Stimulated activated CD8-positive, alpha-beta memory T cell treated with anti-CD3 and anti-CD28 coated beads, Interleukin-12 subunit alpha, Interleukin-12 subunit beta, amount 100 ng/mL, for 1 hour (primary cell): ENCODE measurements at regions not wholly inside any gene's neighbourhood (a gene's known extent, or its start where the extent isn't known, plus 50 kb on each side); places are given as distances from the start of the nearest gene placed in this dataset.
"Not testable (repeated sequence)": the region's sequence is repeated elsewhere in the genome, so short reads cannot be mapped to it uniquely, and the experiment has no call there.

Source experiments
- DNase-seq: peaks from one replicate; pipeline ENCODE4 v3.0.0-alpha.2; 2020; ENCODE audit warnings: low read depth

GRCh38 chr1:185467122-185467521 lies 150.1 kb upstream of the IVNS1ABP start:
- no peak for DNase-seq

GRCh38 chr1:185464777-185465176 lies 147.7 kb upstream of the IVNS1ABP start:
- no peak for DNase-seq

GRCh38 chr1:185463433-185463832 lies 146.4 kb upstream of the IVNS1ABP start:
- no peak for DNase-seq

GRCh38 chr1:185463011-185463410 lies 146.0 kb upstream of the IVNS1ABP start:
- no peak for DNase-seq

- DNase-seq = not testable (repeated sequence)
These were observed 143.7 kb upstream of the IVNS1ABP start for GRCh38 chr1:185460723-185461122.

- DNase-seq = no peak
These were observed 142.1 kb upstream of the IVNS1ABP start for GRCh38 chr1:185459141-185459540.

- no peak for DNase-seq
These were observed 141.6 kb upstream of the IVNS1ABP start for GRCh38 chr1:185458670-185459069.

- no peak for DNase-seq
These were observed 136.6 kb upstream of the IVNS1ABP start for GRCh38 chr1:185453496-185454192.

- DNase-seq = no peak
These were observed 133.9 kb upstream of the IVNS1ABP start for GRCh38 chr1:185450917-185451316.

GRCh38 chr1:185450060-185450788 lies 133.2 kb upstream of the IVNS1ABP start:
- no peak for DNase-seq

- no peak for DNase-seq
These were observed 132.5 kb upstream of the IVNS1ABP start for GRCh38 chr1:185449378-185450059.

- no peak for DNase-seq
These were observed 131.6 kb upstream of the IVNS1ABP start for GRCh38 chr1:185448591-185449186.

- no peak for DNase-seq
These were observed 129.1 kb upstream of the IVNS1ABP start for GRCh38 chr1:185446131-185446530.

- DNase-seq = no peak
These were observed 128.6 kb upstream of the IVNS1ABP start for GRCh38 chr1:185445594-185445993.

- no peak for DNase-seq
These were observed 127.6 kb upstream of the IVNS1ABP start for GRCh38 chr1:185444676-185445075.

- no peak for DNase-seq
These were observed 125.0 kb upstream of the IVNS1ABP start for GRCh38 chr1:185442050-185442449.

GRCh38 chr1:185441605-185442004 lies 124.6 kb upstream of the IVNS1ABP start:
- no peak for DNase-seq

- DNase-seq = no peak
These were observed 123.8 kb upstream of the IVNS1ABP start for GRCh38 chr1:185440877-185441276.

- no peak for DNase-seq
These were observed 122.8 kb upstream of the IVNS1ABP start for GRCh38 chr1:185439727-185440415.

- no peak for DNase-seq
These were observed 121.9 kb upstream of the IVNS1ABP start for GRCh38 chr1:185438936-185439335.

- no peak for DNase-seq
These were observed 118.8 kb upstream of the IVNS1ABP start for GRCh38 chr1:185435696-185436379.
